ENCODE measurements at regions not wholly inside any gene's neighbourhood (a gene's known extent, or its start where the extent isn't known, plus 50 kb on each side); places are given as distances from the start of the nearest gene placed in this dataset.

DNA sequence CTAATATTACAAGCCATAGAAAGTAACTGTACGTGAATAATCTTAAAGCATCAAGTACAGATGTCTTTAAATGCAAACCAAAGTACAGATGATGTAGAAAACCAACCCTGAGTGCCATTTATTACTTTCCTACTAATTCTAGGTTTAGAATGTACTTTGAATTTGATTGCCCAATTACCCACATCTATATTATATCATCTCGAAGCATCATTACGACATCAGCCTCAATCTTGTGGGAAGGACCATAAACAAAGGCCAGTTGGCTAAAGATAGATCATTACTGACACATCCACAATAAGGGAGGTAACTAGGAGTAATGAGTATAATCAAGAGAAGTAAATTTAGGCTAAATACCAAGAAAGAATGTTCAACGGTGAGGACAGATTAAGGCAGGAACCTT lies 478.9 kb downstream of the BCAT1 start (continued):
- no peak for TF ChIP-seq ZZZ3 (IDR thresholded peaks at IDR 0.05)

DNA sequence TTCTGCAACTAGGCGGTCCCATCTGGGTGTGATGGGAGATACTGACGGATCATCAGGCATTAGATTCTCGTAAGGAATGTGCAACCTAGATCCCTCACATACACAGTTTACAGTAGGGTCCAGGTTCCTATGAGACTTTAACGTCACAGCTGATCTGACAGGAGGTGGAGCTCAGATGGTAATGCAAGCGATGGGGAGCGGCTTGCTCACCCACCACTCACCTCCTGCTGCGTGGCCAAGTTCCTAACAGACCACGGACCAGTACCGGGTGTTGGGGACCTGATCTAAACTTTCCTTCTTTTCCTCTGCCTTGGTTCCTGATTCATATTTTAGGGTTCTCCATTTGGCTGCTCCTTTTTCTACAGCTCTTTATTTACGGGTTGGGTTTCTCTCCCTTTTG lies 479.8 kb downstream of the BCAT1 start:
- no peaks in the 10 kb centered on the region for H3K36me3 ChIP-seq (ENCODE audit: control insufficient read depth, insufficient read depth, low read length)
- intact Hi-C loops (cut with micrococcal nuclease) = no loop called here
- in situ Hi-C loops (cut with MboI) = no loop called here
- no peak for FAIRE-seq
- no peaks in the 10 kb centered on the region for H3K9me1 ChIP-seq (ENCODE audit: control insufficient read depth, insufficient read depth, low read length)
- ChIA-PET POLR2A (interaction anchor here (0.8 to 1.9 kb wide), 2 partner anchors 9 to 1456 kb away, joined by 4 to 6 read pairs; no protein-coding TSS in a partner anchor), CTCF (ENCODE audit: low intra/inter-chr PET ratio) (no interaction called here)
- H3K4me2 ChIP-seq (ENCODE audit: insufficient read depth, low read length) = no peak overlapping the region
- WGBS (ENCODE audit: insufficient coverage, low coverage, missing lambda C conversion rate) = 2% methylated on average over 10 of the region's 10 CpGs
- H2AFZ ChIP-seq (ENCODE audit: low read depth, low read length) = no peak overlapping the region
- 0 out of 5 replicates have a peak, but pooled peaks cover 0 to 4% of the 10 kb centered on the region in 2 experiments for H3K27me3 ChIP-seq (ENCODE audit: control insufficient read depth in 2 of 2, insufficient read depth in 2 of 2, low read length in 2 of 2)
- H3K4me3 ChIP-seq = no peak overlapping the region
- no peak overlapping the region for H3K27ac ChIP-seq (ENCODE audit: extremely low read depth, low read depth, low read length)
- H3K79me2 ChIP-seq (ENCODE audit: control insufficient read depth, insufficient read depth, low read length) = no peaks in the 10 kb centered on the region
- BruUV-seq (replicated peaks) = no TSS peak
- no peaks in the 10 kb centered on the region for H3K9me3 ChIP-seq (replicated peaks; ENCODE audit: control insufficient read depth, insufficient read depth, low read depth, low read length)
- no peak for ATAC-seq
- no peaks in the 10 kb centered on the region for H4K20me1 ChIP-seq (replicated peaks; ENCODE audit: control insufficient read depth, insufficient read depth, low read length)
- H3K4me1 ChIP-seq (replicated peaks in 1 of 2; ENCODE audit: control insufficient read depth in 2 of 2, insufficient read depth in 2 of 2, low read length in 2 of 2) = no peaks in the 10 kb centered on the region
- H3K9ac ChIP-seq (ENCODE audit: insufficient read depth in 1 of 2, low read depth in 2 of 2, low read length in 2 of 2) = no peak overlapping the region
- DNase-seq (ENCODE audit: extremely low read depth in 1 of 4, low spot score in 3 of 4) = no peak
- TF ChIP-seq ZMIZ1 (IDR thresholded peaks at IDR 0.05; ENCODE audit: low read depth in 2 of 2, low read length in 2 of 2) (no peak), NCOA2 (IDR thresholded peaks at IDR 0.05; ENCODE audit: partially characterized antibody in 2 of 2) (no peak), SMAD1 (IDR thresholded peaks at IDR 0.05; ENCODE audit: low read depth, low read length, partially characterized antibody) (no peak), HNRNPUL1 (IDR thresholded peaks at IDR 0.05; ENCODE audit: low read length) (no peak), ZNF277 (CRISPR knock-in tag; IDR thresholded peaks at IDR 0.05; ENCODE audit: borderline replicate concordance) (no peak), ZNF444 (CRISPR knock-in tag; IDR thresholded peaks at IDR 0.05) (no peak), SRSF1 (IDR thresholded peaks at IDR 0.05; ENCODE audit: low read depth, low read length) (no peak), ZNF217 (CRISPR knock-in tag; IDR thresholded peaks at IDR 0.05) (no peak), ARNT (IDR thresholded peaks at IDR 0.05) (no peak), RNF2 (IDR thresholded peaks at IDR 0.05) (no peak), CHCHD3 (CRISPR knock-in tag; IDR thresholded peaks at IDR 0.05) (no peak), BACH1 (tag; IDR thresholded peaks at IDR 0.05) (no peak), ZNF695 (CRISPR knock-in tag; IDR thresholded peaks at IDR 0.05) (no peak)
- TF ChIP-seq, protein P1, sequence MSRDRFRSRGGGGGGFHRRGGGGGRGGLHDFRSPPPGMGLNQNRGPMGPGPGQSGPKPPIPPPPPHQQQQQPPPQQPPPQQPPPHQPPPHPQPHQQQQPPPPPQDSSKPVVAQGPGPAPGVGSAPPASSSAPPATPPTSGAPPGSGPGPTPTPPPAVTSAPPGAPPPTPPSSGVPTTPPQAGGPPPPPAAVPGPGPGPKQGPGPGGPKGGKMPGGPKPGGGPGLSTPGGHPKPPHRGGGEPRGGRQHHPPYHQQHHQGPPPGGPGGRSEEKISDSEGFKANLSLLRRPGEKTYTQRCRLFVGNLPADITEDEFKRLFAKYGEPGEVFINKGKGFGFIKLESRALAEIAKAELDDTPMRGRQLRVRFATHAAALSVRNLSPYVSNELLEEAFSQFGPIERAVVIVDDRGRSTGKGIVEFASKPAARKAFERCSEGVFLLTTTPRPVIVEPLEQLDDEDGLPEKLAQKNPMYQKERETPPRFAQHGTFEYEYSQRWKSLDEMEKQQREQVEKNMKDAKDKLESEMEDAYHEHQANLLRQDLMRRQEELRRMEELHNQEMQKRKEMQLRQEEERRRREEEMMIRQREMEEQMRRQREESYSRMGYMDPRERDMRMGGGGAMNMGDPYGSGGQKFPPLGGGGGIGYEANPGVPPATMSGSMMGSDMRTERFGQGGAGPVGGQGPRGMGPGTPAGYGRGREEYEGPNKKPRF (IDR thresholded peaks at IDR 0.05; ENCODE audit: low read depth, low read length) = no peak
